ENCODE measurements at regions not wholly inside any gene's neighbourhood (a gene's known extent, or its start where the extent isn't known, plus 50 kb on each side); places are given as distances from the start of the nearest gene placed in this dataset. TPM values are rescaled to one million over a fixed set of nuclear protein-coding genes. Genes with fewer than 3 reads are reported as not detected.
"Not testable (repeated sequence)": the region's sequence is repeated elsewhere in the genome, so short reads cannot be mapped to it uniquely, and the experiment has no call there.

DNA sequence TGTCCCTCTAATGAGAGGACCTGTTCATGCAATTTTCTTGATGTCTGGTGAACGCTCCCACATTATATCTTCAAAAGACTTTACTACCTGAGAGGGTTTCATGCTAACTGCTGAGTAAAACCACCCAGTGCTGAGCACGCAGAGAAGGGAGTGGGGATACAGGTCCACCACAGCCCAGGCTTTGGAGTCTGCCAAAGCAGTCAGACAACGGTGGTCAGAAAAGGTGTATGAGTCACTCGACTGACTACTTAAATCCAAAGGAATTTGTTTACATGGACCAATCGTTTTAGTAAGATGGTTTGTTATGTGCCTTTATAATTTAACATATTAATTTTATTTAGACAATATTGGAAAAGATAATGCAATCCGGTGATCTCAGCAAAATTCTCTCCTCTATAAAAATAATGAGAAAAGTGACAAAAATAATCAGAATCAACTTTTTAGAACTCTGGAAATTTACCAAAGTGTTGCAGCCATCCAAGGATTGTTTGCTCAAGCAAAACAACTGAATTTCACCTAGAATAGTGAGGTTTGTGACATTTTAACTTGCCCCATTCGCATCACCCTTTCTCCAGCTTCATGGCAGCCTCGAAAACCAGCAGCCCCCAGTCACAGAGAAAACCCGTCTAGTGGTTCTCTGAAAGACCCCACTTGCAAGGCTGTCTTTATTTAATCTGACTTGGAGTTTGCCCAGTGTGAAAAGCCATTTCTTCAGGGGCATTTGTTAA lies 52.1 kb upstream of the PLGLB2 start:
- DNase-seq (ENCODE audit: low read depth): not testable (repeated sequence)

MicroRNA genes in the stretch of these regions (microRNA counts, 767-probe panel; counts per million panel counts)
- not detected for microRNA hsa-miR-4435

Small RNAs in the stretch of these regions (microRNA-seq; reads per million reads assigned to microRNA genes)
- not detected for gene MIR4771-1

Data from myocyte (in vitro differentiated cells).